Loucy (cell line): ENCODE measurements at regions not wholly inside any gene's neighbourhood (a gene's known extent, or its start where the extent isn't known, plus 50 kb on each side); places are given as distances from the start of the nearest gene placed in this dataset.
"Not testable (repeated sequence)": the region's sequence is repeated elsewhere in the genome, so short reads cannot be mapped to it uniquely, and the experiment has no call there.

ENCODE experiments used
- H2AFZ ChIP-seq: fragments of 200-600 bp; sonication (generic); 2 replicates; pipeline ENCODE4 v1.6.0; 2016; ENCODE audit warnings: antibody characterized with exemption, mild to moderate bottlenecking, low read length, moderate library complexity
- H3F3A ChIP-seq: fragments of 200-600 bp; 2 replicates; pipeline ENCODE4 v1.6.0; 2016; ENCODE audit warnings: antibody characterized with exemption, low read depth, mild to moderate bottlenecking
- H3K27me3 ChIP-seq: fragments of 200-600 bp; sonication (generic); 2 replicates; pipeline ENCODE4 v1.6.1; 2014; ENCODE audit warnings: low read length, mild to moderate bottlenecking; ENCODE audit not compliant: insufficient read depth, poor library complexity, severe bottlenecking
- H3K36me3 ChIP-seq: fragments of 200-600 bp; sonication (generic); 2 replicates; pipeline ENCODE4 v1.6.1; 2016; ENCODE audit warnings: low read length; ENCODE audit not compliant: insufficient read depth
- H3K4me1 ChIP-seq: fragments of 200-600 bp; sonication (generic); 2 replicates; pipeline ENCODE4 v1.5.1; 2014; ENCODE audit warnings: low read length, mild to moderate bottlenecking; ENCODE audit not compliant: insufficient read depth, poor library complexity, severe bottlenecking
- H3K4me2 ChIP-seq: fragments of 200-600 bp; sonication (generic); 2 replicates; pipeline ENCODE4 v1.6.0; 2014; ENCODE audit warnings: antibody characterized with exemption, low read length, low read depth, mild to moderate bottlenecking; ENCODE audit not compliant: poor library complexity, severe bottlenecking
- H3K4me3 ChIP-seq: fragments of 200-600 bp; sonication (generic); 2 replicates; pipeline ENCODE4 v1.5.1; 2014; ENCODE audit warnings: low read length, mild to moderate bottlenecking, mixed read lengths; ENCODE audit not compliant: poor library complexity, severe bottlenecking
- H3K79me2 ChIP-seq: fragments of 200-600 bp; sonication (generic); 2 replicates; pipeline ENCODE4 v1.6.1; 2014; ENCODE audit warnings: low read length; ENCODE audit not compliant: insufficient read depth
- H3K9ac ChIP-seq: fragments of 200-600 bp; sonication (generic); 2 replicates; pipeline ENCODE4 v1.6.0; 2014; ENCODE audit warnings: mild to moderate bottlenecking, low read depth, low read length, moderate library complexity; ENCODE audit not compliant: poor library complexity, severe bottlenecking
- H3K9me2 ChIP-seq: fragments of 200-600 bp; sonication (generic); replicated peaks from 2 replicates; pipeline ENCODE4 v1.6.1; 2016; ENCODE audit warnings: low read depth, low read length, mixed read lengths
- H3K9me3 ChIP-seq: fragments of 200-600 bp; sonication (generic); 2 replicates; pipeline ENCODE4 v1.6.1; 2014; ENCODE audit warnings: mild to moderate bottlenecking, antibody characterized with exemption, low read length, low read depth; ENCODE audit not compliant: insufficient read depth
- H4K20me1 ChIP-seq: fragments of 200-600 bp; sonication (generic); 2 replicates; pipeline ENCODE4 v1.6.0; 2014; ENCODE audit warnings: antibody characterized with exemption, low read length, mild to moderate bottlenecking; ENCODE audit not compliant: insufficient read depth, poor library complexity, severe bottlenecking
- EZH2phosphoT487 ChIP-seq: fragments of 200-600 bp; IDR thresholded peaks from 2 replicates; pipeline ENCODE4 v1.6.1; 2018; ENCODE audit warnings: antibody characterized with exemption, mild to moderate bottlenecking, moderate library complexity, borderline replicate concordance
- TF ChIP-seq, protein P1 (sequence below): fragments of 200-600 bp; sonication (generic); conservative IDR thresholded peaks from 2 replicates; pipeline ENCODE4 v1.5.1; 2014; ENCODE audit warnings: mild to moderate bottlenecking, antibody characterized with exemption, low read length

DNA sequence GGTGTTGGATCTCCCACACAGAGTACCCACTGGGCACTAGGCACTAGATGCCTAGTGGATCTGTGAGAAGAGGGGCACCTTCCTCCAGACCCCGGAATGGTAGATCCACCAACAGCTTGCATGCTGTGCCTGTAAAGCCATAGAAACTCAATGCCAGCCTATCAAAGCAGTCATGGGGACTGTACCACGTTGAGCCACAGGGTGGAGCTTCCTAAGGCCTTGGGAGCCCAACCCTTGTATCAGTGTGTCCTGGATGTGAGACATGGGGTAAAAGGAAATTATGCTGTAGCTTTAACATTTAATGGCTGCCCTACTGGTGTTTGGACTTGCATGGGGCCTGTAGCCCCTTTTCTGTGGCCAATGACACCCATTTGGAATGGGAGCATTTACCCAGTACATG, 1024.9 kb downstream of the TMEM121 start:
- no peak overlapping the region for H3K9ac ChIP-seq
- peak overlapping the region; percentile 53; the same call in 1 of the 2 replicates for H2AFZ ChIP-seq
- no peaks in the 10 kb centered on the region for H3K27me3 ChIP-seq
- H3K79me2 ChIP-seq = no peaks in the 10 kb centered on the region
- no peak overlapping the region for H3K4me3 ChIP-seq
- peaks cover 19% of the 10 kb centered on the region for H3K4me1 ChIP-seq
- H3K4me2 ChIP-seq = no peak overlapping the region
- H3K9me2 ChIP-seq = no peaks in the 10 kb centered on the region
- TF ChIP-seq, protein P1, sequence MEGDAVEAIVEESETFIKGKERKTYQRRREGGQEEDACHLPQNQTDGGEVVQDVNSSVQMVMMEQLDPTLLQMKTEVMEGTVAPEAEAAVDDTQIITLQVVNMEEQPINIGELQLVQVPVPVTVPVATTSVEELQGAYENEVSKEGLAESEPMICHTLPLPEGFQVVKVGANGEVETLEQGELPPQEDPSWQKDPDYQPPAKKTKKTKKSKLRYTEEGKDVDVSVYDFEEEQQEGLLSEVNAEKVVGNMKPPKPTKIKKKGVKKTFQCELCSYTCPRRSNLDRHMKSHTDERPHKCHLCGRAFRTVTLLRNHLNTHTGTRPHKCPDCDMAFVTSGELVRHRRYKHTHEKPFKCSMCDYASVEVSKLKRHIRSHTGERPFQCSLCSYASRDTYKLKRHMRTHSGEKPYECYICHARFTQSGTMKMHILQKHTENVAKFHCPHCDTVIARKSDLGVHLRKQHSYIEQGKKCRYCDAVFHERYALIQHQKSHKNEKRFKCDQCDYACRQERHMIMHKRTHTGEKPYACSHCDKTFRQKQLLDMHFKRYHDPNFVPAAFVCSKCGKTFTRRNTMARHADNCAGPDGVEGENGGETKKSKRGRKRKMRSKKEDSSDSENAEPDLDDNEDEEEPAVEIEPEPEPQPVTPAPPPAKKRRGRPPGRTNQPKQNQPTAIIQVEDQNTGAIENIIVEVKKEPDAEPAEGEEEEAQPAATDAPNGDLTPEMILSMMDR = peak; percentile 66
- no peak for TF ChIP-seq EZH2phosphoT487
- H3K36me3 ChIP-seq = no peaks in the 10 kb centered on the region
- no peaks in the 10 kb centered on the region for H3F3A ChIP-seq
- no peaks in the 10 kb centered on the region for H3K9me3 ChIP-seq
- H4K20me1 ChIP-seq = no peaks in the 10 kb centered on the region

DNA sequence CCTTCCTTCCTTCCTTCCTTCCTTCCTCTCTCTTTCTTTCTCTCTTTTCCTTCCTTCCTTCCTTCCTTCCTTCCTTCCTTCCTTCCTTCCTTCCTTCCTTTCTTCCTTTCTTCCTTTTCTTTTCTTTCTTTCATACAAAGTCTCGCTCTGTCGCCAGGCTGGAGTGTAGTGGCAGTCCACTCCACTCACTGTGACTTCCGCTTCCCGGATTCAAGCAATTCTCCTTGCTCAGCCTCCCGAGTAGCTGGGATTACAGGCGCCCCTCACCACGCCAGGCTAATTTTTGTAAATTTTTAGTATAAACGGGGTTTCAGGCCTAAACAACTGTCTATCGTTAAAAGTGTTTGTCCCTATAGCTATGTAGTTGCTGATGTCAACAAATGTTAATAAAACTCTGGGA, 1029.8 kb downstream of the TMEM121 start:
- peaks cover 18% of the 10 kb centered on the region for H3K4me1 ChIP-seq
- H3K4me3 ChIP-seq, H3K36me3 ChIP-seq, H3K9me2 ChIP-seq, H3K4me2 ChIP-seq, H3K9ac ChIP-seq, H3K9me3 ChIP-seq, H3K27me3 ChIP-seq, H4K20me1 ChIP-seq, H3F3A ChIP-seq, H3K79me2 ChIP-seq, H2AFZ ChIP-seq: not testable (repeated sequence)

- TF ChIP-seq EZH2phosphoT487 = no peak
- TF ChIP-seq, protein P1 = peak; percentile 83
- Histone ChIP-seq H4K20me1 (no peaks in the 10 kb centered on the region), H3K27me3 (no peaks in the 10 kb centered on the region), H3F3A (no peaks in the 10 kb centered on the region), H3K4me2 (peak overlapping the region; percentile 19), H3K4me1 (peaks cover 12% of the 10 kb centered on the region), H3K9me3 (no peaks in the 10 kb centered on the region), H3K4me3 (no peak overlapping the region), H3K79me2 (no peaks in the 10 kb centered on the region), H3K9me2 (no peaks in the 10 kb centered on the region), H3K9ac (peak overlapping the region; percentile 37), H3K36me3 (no peaks in the 10 kb centered on the region), H2AFZ (peak overlapping the region; percentile 73)
Measured at GRCh38 chr14:106556665-106557289, 1030.4 kb downstream of the TMEM121 start.

DNA sequence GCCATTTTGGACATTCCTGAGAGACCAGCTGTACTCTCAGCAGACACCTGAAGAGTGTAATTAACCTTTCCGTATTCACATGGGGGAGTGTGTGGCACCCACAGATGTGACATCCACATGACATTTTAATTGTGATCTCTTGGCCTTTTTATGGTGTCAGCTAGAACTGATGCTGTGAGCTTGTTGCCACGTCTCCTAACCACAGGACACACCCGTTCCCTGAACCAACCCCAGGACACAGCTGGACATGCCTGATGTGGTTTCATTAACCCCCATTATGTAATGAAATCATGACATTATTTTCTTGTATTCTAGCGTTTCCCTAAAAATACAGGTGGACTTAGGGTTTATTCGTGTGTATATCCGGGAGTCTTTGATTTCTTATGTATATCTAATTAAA, 1036.1 kb downstream of the TMEM121 start:
- Histone ChIP-seq H3K27me3 (no peaks in the 10 kb centered on the region), H3K9me3 (no peaks in the 10 kb centered on the region), H3K79me2 (no peaks in the 10 kb centered on the region), H3F3A (no peaks in the 10 kb centered on the region), H3K4me2 (no peak overlapping the region), H4K20me1 (no peaks in the 10 kb centered on the region), H3K9ac (no peak overlapping the region), H3K4me1 (peaks cover 17% of the 10 kb centered on the region), H3K4me3 (no peak overlapping the region), H3K36me3 (no peaks in the 10 kb centered on the region), H2AFZ (no peak overlapping the region), H3K9me2 (no peaks in the 10 kb centered on the region)
- no peak for TF ChIP-seq EZH2phosphoT487
- TF ChIP-seq, protein P1 = no peak
